GM19397 (cell line): ENCODE measurements at regions not wholly inside any gene's neighbourhood (a gene's known extent, or its start where the extent isn't known, plus 50 kb on each side); places are given as distances from the start of the nearest gene placed in this dataset.

Experiments used
- ATAC-seq: cut with Tn5 transposase; IDR thresholded peaks from one replicate; pipeline ENCODE4 v1.9.1; 2021; ENCODE audit warnings: mild to moderate bottlenecking, moderate library complexity; ENCODE audit not compliant: unreplicated experiment

GRCh38 chrX:39318506-39319343 is 517.5 kb downstream of the MID1IP1 start:
- ATAC-seq, result no peak

- no peak for ATAC-seq
Observed at GRCh38 chrX:39320165-39320564, 518.9 kb downstream of the MID1IP1 start.

DNA sequence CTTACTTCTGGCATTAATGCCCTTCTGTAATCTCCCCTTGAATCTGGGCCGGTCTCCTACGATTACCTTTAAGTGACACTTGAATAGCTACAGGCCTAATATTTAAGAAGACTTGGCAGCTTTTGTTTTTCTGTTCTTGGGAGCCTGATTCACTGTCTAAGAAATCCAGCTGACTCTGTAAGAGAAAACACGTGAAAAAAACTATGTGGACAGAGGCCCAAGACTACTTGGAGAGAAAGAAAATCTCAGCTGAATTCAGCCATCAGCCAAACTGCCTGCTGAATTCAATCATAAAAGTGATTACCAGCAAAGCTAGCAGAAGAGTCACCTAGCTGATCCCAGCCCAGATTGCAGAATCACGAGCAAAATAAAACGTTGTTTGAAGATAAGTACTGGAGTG is 521.2 kb downstream of the MID1IP1 start:
- ATAC-seq, result no peak

DNA sequence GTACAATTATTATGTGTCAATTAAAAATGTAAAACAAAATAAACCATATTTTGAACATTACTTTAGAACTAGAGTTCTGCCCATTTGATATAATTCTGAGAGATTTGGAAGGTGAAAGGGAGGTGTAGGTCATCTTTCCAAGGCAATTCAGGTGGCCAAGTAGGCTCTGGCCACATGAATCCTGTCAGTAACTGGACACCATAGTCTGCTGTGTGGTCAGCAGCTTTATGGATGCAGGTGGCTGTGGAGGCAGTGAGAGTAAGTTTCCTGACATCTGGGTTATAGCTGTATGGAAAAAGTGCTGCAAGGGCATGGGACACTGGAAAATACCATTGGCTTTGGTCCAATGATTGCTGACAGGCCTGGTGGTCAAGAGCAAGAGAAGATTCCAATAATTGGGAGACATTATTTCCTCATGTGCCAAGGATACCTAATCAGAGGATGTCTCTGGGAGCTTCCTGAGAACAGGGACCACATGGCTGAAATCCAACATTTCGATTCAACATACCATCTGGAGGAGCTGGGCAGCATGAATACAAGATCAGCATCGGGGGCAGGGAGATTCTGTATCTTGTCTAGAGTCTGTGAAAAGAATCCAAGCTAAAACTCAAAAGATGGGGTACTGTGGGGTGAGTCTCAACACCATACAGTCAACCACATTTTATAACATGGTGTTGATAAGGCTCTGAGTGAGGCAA is 523.1 kb downstream of the MID1IP1 start:
- no peak for ATAC-seq

DNA sequence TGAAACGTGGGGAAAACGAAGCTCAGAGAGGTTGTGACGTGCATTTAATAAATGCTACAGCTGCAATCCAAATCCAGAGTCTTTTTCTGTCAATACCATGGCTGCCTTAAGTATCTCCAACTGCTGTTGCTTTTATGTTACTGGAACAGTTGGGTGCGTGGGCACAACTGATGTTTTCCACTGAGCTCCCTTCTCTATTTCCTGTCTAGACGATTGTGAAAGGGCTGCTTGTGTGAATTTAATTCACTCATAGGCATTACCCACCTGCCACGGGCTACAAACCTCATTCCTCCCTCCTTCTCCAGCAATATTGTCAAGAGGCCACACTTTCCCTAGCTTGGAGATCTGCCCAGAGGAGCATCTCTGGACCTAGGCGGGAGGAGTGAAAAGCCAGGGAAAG is 526.0 kb downstream of the MID1IP1 start:
- no peak for ATAC-seq

DNA sequence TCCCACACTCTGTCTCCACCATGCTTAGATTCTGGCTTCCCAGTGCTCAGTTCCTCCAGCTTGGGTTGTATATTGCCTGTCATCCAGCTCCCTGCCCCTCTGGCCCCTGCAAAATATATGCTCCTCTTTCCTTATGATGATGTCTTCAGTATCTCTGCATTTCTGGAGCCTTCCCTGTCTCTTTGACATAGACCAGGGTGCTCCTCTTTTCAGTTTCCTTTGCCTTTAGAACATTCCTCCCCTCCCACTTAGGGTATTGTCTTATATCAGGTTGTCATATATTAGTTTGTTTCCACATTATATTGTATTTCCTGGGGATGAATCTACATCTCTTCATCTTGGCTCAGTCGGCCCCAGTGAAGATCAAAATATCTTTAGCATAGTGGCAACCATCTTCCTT is 526.4 kb downstream of the MID1IP1 start:
- no peak for ATAC-seq

GRCh38 chrX:39328661-39329060 is 527.4 kb downstream of the MID1IP1 start:
- no peak for ATAC-seq

- peak; percentile 73 for ATAC-seq
Observed at GRCh38 chrX:39331082-39331704, 529.9 kb downstream of the MID1IP1 start.

DNA sequence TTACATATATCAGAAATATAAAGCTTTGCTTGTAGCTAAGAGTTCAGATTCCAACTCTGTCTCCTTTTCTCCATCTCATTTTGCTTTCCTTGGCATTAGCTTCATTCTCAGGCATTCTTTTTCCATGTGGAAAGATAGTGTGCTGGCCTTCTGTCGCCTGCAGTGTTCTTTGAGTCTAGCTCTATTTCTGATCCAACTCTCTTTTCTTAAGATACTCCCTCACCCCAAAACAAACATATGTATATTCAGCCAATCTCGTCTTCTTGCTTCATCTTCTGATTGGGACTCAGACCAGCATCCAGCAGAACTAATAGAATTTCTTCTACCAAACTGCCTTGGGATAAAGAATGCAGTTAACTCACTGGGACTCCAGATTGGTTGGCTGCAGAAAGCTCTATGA is 532.2 kb downstream of the MID1IP1 start:
- ATAC-seq, result no peak

DNA sequence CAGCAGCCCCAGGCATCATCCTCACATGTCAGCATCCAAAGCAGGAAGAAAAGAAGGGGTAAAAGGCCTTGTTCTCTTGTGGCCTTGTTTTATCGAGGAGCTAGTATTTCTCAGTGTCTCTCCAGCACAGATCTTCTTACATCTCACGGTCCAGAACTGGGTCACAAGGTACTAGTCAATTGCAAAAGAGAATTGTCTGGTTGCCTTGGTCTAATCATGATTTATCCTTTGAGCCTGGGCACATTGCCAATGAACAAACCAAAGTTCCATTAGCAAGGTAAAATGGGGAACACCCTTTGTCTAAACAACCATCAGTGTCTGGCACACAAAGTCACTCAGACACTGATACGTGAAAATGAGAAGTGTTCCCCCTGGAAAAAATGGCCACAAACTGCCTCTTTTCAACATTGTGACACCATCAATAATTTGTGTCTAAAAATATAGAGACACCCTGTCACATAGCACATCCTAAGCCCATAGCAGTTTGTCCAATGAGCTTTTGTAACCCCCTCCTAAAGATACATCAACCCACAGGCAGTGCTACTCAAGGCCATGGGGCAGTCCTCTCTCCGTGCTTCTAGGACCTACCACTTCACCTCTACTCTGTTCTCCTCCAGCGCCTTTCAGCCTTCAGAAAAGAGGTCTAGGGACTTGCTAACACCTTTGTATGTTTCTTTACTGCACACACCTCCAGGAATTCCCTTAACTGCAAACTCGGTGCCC is 534.4 kb downstream of the MID1IP1 start:
- ATAC-seq, result no peak

DNA sequence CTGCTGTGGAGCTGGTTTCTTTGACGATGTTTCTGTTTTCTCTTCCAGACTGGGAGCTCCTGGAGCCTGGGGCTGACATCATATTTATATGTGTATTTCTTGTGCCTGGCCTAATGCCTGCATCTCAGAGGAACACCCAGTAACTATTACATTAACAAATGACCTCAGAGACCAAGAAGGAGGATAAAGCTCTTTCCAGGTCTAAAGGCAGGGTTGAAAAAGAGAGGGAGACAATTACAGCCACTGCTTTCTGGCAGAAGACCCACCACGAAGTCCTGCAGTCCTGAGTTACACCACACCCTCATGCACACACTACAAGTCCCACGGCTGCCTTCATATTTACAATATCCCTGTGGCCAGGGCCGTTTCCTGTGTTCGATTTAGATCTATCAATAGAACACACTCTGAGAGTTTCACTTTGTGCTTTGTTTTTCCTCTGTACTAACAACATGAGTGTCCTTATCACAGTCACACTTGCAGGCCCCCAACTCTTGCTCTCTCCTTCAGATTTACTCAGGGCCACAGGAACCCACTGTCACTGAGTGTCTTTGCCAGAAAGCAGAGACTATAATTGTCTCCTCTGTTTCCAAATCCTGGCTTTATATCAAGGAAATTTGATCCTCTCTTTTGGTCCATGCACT is 535.5 kb downstream of the MID1IP1 start:
- no peak for ATAC-seq

DNA sequence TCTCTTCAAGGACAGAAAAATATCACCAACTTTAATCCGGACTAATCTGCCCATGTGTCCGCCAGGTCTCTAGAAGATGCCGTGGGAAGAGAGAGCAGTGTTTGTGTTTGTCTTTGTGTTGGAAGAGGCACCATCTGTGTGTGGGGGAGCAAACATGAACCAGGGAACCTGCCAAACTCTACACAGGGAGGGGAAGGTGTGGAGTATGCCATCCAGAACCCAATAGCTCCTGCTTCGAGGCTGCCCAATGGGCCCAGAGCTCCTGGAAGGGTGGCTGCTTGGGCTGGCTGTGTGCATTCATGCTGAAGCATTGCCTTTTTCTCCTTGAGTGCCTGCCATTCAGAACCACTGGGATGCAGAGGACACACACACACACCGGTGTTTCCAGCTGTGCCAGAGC is 536.2 kb downstream of the MID1IP1 start:
- ATAC-seq, result no peak

DNA sequence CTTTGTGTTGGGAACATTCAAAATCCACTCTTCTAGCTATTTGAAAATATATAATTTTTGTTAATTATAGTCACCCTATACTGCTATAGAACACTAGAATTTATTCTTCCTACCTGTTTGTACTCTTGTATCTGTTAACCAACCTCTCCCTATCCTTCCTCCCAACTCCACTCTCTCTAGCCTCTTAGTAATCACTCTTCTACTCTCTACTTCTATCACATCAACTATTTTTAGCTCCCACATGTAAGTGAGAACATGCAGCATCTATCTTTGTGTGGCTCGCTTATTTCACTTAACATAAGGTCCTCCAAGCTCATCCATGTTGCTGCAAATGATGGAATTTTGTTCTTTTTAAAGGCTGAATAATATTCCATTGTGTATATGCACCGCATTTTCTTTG is 537.3 kb downstream of the MID1IP1 start:
- no peak for ATAC-seq

- no peak for ATAC-seq
Observed at GRCh38 chrX:39356119-39356807, 555.0 kb downstream of the MID1IP1 start.

DNA sequence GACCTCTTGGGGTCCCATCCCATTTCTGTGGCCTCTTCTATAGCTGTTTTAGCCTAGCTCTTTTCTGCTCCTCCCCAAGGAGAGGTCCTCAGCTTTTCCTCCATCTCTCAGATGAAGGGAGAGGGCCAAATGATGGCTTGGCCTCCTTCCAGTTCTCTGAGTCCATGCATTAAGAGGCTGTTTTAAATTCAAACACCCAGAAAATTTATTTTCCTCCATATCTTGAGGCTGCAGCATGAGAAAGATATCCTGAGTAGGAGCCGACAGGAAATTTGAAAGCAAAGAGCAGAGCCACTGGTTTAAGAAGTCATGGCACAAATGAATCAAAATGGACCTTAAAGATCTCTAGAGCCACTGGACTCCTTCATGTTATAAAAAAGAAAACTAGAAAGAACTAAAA is 558.8 kb downstream of the MID1IP1 start:
- ATAC-seq, result no peak

DNA sequence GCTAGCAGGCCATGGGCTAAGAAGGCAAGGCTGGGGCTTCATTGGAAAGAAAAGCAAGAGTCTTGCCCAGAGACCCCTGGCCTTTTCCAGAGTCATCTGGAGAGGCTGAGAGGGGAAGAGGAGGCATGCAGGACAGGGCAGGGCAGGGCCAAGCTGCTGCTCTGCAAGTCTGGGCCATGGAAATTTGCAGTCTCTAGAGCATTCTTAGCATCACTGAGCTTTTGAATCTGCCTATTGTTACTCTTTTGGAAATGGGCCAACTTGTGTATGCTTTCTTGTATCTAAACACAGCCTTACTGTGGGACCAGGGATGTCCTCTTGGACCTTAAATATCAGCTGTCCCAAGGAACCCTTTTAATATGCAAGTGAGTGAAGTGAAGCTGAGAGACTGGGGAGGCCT is 560.5 kb downstream of the MID1IP1 start:
- no peak for ATAC-seq

- no peak for ATAC-seq
Observed at GRCh38 chrX:39367416-39367815, 566.2 kb downstream of the MID1IP1 start.

- ATAC-seq, result no peak
Observed at GRCh38 chrX:39372115-39372514, 570.9 kb downstream of the MID1IP1 start.

- no peak for ATAC-seq
Observed at GRCh38 chrX:39377157-39377556, 575.9 kb downstream of the MID1IP1 start.

DNA sequence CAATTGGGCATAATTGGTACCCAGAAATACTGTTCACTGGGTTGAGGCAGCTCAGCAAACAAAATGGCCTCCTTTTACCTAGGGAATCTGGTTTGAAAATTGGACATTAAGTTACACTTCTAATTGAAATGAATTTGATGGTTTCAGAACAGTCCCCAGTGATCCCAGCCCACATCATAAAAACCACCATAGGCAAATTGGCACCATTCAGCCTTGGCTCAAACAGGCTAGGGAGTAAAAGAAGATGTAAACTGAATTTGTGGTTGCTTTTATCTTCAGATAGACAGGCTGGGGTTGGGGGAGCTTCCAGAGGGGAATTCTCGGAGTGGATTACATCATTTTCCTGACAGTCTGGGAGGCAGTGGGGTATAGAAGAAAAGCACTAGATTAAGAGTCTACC is 576.5 kb downstream of the MID1IP1 start:
- ATAC-seq, result no peak
